ENCODE measurements at regions not wholly inside any gene's neighbourhood (a gene's known extent, or its start where the extent isn't known, plus 50 kb on each side); places are given as distances from the start of the nearest gene placed in this dataset.

- TF ChIP-seq CTCF (IDR thresholded peaks at IDR 0.05; ENCODE audit: low read length) (no peak), EZH2 (optimal IDR thresholded peaks at IDR 0.05; ENCODE audit: low read depth, low read length) (no peak)
These were observed 766.4 kb upstream of the ID2 start for GRCh38 chr2:7915302-7916091.
